GM23248 (cell line): ENCODE measurements at regions not wholly inside any gene's neighbourhood (a gene's known extent, or its start where the extent isn't known, plus 50 kb on each side); places are given as distances from the start of the nearest gene placed in this dataset.

ENCODE experiments used
- EZH2 ChIP-seq: fragments of 200-600 bp; sonication (generic); IDR thresholded peaks from 2 replicates; pipeline ENCODE4 v1.6.1; 2018; ENCODE audit warnings: antibody characterized with exemption, mild to moderate bottlenecking; ENCODE audit not compliant: insufficient read depth, poor library complexity, severe bottlenecking
- EZH2phosphoT487 ChIP-seq: fragments of 200-600 bp; sonication (generic); IDR thresholded peaks from 2 replicates; pipeline ENCODE4 v1.6.1; 2018; ENCODE audit warnings: antibody characterized with exemption, moderate library complexity, mild to moderate bottlenecking, low read depth; ENCODE audit not compliant: insufficient read depth

DNA sequence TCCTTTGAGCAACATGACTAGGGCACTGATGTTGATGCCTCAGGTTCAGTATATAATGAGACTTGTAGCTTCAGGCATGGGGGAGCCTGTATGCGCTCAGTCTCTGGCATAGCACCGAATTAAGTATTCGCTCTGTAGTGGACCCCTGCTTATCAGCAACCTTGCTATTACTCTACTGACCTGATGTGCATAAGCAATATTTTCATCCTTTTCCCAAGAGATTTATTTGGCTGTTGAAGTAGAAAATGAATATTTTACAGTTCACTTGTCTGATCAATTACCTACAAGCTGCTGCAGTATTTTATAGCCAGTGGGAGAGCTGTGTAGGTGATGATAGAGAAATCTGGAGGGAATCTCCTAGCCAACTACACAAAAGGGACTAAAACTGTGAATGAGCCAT is 781.6 kb upstream of the PHF14 start:
- no peak for TF ChIP-seq EZH2
- no peak for TF ChIP-seq EZH2phosphoT487
